NCI-H748 (cell line): ENCODE measurements at regions not wholly inside any gene's neighbourhood (a gene's known extent, or its start where the extent isn't known, plus 50 kb on each side); places are given as distances from the start of the nearest gene placed in this dataset.
"Not testable (repeated sequence)": the region's sequence is repeated elsewhere in the genome, so short reads cannot be mapped to it uniquely, and the experiment has no call there.

Source experiments
- DNase-seq: peaks from one replicate; lab custom pipeline; 2025; ENCODE audit not compliant: unreplicated experiment; lab: John Stamatoyannopoulos, UW

DNA sequence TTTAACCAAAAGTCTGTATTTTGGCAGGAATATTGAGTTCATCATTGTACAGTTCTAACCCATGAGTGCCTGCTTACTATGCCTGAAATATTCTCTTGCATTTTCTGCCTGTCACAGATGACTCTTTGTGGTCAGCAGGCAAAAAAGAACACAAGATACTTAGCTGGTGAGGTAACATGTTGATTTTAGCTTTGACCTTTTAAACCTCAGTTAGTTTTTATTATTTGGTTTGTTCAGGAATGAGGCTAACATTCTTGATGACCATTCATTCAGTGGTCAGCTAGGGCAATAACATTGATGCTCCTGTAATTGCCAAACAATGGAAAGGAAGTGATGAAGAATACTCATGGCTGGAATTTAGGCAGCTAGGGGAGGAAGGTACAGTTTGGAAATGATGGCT, 491.2 kb downstream of the PIK3C3 start:
- DNase-seq = no peak

DNA sequence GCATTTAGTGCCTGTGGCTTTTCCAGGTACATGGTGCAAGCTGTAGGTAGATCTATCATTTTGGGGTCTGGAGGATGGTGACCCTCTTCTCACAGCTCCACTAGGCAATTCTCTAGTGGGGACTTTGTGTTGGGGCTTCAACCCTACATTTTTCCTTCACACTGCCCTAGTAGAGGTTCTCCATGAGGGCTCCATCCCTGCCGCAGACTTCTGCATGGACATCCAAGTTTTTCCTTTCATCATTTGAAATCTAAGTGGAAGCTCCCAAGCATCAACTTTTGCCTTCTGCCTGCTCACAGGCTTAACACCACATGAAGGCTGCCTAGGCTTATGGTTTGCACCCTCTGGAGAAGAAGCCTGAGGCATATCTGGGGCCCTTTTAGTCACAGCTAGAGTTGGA, 492.7 kb downstream of the PIK3C3 start:
- no peak for DNase-seq

DNA sequence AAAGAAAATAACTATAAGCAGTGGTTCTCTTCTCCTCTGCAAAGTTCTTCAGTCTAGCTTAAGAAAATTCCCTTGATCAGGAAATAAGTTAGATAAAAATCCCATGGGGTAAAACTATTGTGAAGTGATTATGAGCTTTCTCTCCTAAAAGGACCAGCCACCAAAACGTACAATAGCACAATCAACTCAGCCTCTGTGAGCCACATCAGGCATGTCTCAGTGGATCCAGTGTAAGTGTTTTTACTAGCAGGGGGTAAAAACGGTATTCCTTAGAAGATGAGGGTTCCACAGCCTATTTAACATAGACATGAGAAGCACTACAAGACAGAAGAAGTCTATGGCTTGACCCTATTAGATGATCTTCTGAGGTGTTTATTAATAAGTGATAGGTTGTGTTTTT, 503.2 kb downstream of the PIK3C3 start:
- DNase-seq = no peak

DNA sequence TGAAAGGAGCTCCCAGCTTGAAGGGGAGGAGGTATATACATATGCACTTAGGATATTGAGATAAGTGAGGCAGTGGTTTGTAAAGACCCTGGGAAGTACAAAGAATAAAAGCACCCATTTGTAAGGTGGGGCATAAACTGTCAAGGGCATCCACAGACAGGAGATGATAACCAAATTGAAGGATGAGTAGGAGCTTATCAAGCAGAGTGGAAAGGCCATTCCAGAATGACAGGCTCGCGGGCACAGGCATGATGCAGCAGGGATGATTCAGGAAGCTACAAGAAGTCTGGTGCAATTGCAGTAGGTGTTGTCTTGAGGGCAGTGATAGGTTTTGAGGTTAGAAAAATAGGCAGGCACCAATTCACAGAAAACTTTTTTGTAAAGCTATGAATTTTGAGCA, 504.8 kb downstream of the PIK3C3 start:
- no peak for DNase-seq

DNA sequence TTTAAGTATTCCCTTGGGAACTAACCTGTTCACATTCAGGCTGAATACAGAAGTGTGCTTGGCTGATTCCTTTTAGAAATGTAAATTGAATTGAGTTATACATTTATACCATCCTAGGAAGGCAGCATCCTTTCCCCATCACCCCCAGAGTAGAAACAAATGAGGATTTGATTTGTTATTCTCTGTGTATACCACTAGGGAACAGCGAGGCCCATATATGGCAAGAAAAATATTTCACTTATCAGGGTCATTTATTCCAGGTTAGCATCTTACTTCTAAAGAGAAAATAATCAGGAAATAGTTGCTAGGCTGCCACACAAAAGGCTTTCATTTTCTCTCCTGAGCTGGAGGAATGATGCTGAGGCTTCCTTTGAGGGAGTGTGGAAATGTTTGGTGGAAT, 516.9 kb downstream of the PIK3C3 start:
- DNase-seq = no peak

DNA sequence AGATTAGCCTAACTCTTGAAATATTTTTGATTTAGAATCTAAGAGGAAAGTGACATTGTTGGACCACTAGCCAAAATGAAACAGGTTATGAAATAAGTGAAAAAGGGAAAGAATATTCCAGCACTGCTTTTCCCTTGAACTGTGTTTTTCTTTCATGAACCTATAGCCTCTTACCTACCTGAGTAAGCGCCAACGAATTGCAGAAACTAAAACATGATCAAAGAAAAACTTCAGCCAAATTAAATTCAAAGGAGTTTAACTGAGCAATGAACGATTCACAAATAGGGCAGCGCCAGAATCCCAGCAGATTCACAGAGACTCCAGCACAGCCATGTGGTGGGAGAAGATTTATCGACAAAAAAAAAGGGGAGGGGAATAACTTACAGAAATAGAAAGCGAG, 518.6 kb downstream of the PIK3C3 start:
- DNase-seq = no peak

DNA sequence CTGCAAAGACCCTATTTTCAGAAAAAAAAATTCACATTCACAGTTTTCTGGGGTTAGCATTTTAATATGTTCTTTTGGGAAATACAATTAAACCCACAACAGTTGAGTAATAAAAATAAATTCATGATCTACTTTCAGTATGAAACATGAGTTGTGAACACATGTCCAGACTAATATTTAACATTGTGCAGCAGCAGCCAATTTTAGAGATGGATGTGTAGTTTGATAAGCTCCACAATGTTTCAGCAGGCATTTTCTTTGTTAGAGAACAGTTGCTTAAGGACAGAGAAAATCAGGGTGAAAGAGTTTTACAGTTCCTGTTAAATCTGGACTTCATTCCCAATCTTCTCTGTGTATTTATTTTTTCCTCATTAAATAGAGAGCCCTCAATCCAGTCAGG, 519.5 kb downstream of the PIK3C3 start:
- DNase-seq = no peak

DNA sequence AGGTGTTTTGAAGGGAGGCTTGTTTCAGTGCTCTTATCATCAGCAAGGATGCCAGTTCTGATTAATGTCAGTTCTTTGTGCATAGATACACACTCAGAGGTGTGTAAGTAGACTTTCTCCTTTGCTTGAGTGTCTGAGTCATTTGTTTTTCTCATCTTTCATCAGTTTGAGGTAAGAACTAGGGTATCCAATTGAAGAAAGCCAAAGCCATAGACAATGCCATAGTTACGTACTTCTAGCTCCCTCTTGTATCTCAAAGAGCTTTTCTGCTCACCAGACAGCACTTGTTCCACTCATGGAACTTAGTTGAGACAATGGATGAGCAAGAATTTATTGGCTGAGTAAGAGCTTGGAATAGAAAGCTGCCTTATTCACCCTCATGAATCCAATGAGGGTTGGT, 520.1 kb downstream of the PIK3C3 start:
- DNase-seq = no peak

DNA sequence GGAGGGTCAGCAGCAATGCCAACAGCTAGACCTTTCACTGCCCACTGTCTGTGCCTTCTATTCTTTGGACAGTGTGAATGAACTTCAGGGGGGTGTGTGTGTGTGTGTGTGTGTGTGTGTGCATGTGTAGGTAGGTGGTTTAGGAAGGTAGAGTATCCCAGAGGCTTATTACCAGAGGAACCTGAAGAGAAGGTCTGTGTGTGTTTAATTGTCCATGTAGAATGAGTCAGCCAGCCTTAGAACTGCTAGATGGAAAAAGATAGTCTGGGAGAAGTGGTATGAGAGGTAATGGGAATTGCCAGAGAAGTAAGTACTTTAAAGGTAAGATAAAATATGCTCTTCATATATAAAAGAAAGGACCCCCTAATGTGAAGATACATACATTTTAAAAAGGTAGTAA, 522.2 kb downstream of the PIK3C3 start:
- DNase-seq = no peak

DNA sequence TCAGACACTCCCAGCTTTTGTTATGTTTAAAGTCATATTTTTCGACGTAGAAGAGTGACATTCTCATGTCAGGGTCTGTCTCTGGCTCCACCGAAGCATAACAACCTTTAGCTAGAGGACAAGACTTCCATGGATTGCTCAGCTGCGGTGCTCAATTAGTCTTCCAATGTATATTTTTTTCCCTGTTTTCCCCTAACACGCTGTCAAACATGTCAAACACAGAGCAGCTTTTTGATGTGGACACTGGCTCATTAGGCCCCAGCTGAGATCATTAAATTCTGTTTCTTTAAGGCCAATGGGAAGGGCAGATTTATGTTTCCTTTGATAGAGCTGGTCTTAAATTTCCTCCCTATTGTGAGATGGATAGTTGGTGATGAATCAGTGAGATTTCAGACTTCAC, 525.4 kb downstream of the PIK3C3 start:
- DNase-seq = peak; percentile 87

DNA sequence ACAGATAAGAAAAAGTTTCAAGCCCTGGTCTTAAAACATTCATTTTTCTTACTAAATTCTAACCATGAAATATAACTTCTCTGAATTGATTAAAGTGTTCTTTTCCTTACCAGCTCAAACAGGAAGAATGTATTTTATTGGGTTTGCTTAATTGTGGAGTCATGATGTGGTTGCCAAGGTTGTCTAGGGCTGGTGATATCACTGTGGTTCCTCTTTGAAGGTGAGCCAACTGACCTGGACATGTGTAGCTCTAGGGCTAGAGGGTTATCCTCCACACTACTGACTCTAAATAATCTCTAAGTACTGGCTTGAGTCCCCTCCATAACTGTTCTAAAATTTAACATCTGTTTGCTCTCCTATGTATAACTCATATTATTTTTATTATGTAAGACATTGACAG, 529.6 kb downstream of the PIK3C3 start:
- DNase-seq = no peak

DNA sequence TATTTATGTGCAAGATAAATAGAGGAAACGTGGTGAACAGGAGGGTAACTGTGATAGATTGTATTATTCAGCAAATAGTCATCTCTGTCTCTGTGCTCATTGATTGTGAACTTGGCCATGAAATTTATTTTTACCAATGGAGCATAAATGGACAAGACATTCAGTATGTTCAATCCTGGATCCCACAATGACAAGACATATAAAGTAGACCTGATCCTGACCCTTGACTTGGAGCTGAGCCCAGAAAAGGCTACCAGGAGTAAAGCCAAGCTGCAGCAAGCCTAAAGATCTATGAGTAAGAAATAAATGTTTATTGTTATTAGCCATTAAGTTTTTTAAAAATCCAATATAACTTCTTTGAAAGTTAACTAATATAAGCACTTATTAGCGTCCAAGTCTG, 531.2 kb downstream of the PIK3C3 start:
- no peak for DNase-seq

DNA sequence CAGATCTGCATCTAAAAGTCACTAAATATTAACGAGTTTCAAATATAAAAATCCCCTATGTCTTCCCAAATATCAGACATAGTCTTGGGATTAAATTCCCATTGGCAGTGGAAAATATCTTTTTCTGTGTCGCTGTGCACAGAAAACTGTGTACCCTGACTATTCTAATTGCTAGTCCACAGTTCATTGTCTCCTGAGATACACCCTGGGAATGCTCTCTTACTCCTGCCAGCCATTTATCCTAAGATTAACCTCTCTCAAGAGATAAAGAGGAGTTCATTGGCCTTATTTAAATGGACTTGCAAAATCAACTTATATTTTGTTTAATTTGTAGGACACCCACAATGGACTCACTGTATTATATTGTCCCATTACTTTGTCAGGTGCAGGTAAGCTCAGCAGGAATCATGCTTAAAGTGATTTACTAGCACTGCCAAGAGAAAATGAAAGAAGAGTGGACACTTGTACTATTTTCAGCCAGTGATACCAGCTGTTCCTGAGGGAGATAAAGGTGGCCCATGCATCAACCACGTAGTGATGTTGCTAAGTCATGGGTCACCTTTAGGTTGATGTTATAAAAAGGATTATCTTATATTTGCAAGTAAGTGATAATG, 553.8 kb downstream of the PIK3C3 start:
- DNase-seq = peak; percentile 83

DNA sequence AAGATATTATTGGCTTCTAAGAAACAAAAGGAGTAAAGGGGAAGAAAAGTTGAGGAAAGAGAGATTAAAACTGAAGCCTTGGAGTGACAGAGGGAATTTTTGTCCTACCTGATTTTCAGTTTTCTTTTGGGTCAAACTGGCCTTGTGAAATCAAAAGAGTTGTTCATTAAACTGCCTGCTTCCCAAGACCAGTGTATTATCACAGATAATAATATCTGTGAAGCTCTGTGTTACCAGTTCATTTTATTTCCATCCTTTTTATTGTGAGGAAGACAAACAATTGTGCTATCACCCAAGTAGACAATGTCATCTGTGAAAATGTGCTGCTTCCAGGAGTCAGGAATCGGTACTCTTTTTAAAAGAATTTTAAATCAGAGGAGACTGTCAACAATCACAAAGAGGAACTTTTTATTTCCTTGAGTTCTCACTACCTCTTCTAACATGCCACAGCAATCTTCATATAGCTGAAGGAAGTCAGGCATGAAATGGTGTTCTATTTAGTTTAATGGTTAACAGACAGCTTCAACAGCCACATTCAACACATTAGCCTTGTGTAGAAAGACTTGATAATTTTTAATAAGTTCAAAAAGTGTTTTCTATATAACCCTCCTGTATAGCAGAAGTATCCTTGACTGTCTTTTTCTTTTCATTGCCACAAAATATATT, 554.8 kb downstream of the PIK3C3 start:
- no peak for DNase-seq

DNA sequence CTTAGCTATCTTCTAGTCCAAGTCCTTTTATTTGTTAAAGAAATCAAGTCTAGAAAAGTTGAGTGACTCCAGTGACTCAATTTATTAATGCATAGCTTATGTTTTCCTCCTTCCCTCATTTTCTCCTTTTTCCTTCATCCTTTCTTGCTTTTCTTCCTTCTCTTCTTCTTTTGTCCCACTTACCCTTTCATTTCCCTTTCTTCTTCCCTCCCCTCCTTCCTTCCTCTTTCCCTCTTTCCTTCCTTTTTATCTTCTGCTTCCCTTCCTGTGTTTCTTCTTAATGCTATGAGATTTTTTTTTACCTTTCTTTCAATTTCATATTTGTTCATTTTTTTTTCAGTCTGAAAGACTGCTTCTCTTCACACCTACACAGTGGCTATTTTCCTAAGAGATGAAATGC, 555.5 kb downstream of the PIK3C3 start:
- no peak for DNase-seq

DNA sequence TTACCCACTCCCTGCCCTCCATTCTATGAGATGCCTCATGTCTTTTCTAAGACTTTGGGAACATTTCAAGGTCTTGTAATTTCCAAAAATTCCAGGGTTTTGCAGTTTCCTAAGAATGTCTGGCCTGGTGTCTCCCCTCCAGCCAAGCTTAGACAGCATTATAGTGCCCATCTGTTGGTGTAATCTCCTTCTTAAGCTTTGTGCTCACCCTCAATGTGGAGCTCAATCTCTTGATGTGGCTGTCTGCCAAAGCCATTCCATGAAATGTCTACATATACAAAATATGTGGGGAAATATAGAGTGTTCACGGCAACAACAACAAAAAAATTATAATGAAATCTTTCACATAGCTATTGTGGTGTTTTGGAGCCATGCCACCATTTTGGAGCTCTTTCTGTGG, 558.4 kb downstream of the PIK3C3 start:
- no peak for DNase-seq

DNA sequence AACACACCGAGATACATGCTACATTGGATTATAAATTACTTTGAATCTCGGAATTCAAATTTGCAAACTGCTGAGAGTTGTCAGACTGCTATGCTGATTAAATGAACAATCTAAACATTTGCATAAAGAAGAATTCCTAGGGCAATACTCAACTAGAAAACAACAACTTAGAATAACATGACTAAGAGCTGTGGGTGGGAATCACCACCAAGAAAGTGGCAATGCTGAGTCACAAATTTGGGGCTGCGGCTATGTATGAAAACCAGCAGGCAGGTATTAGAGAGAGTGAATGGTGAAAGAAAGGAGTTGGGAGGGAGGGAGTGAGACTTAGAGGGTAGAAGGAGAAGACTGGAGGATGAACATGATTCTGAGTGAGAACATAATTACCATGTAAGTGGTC, 559.5 kb downstream of the PIK3C3 start:
- no peak for DNase-seq

DNA sequence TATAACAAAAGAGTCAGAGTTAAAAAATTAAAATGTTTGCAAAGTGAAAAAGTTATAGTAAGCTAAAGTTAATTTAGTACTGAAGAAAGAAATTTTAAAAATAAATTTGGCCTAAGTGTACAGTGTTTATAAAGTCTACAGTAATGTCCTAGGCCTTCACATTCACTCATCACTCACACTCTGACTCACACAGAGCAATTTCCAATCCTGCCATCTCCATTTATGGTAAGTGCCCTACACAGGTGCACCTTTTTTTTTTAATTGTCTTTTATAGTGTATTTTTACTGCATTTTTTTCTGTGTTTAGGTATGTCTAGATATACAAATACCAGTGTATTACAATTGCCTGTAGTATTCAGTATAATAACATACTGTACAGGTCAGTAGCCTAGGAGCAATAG, 562.9 kb downstream of the PIK3C3 start:
- no peak for DNase-seq

DNA sequence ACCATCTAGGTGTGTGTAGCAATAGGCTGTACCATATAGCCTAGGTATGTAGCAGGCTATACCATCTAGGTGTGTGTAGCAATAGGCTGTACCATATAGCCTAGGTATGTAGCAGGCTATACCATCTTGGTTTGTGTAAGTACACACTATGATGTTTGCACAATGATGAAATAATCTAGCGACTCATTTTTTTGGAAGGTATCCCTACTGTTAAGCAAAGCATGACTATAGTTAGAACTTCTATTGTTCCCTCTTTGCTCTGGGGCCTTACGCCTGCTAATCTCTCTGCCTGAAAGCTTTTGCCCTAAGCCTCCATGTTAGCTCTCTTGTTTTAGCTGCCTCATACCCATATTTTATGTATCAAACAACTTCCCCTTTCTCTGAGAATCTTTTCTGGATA, 563.3 kb downstream of the PIK3C3 start:
- DNase-seq = not testable (repeated sequence)

DNA sequence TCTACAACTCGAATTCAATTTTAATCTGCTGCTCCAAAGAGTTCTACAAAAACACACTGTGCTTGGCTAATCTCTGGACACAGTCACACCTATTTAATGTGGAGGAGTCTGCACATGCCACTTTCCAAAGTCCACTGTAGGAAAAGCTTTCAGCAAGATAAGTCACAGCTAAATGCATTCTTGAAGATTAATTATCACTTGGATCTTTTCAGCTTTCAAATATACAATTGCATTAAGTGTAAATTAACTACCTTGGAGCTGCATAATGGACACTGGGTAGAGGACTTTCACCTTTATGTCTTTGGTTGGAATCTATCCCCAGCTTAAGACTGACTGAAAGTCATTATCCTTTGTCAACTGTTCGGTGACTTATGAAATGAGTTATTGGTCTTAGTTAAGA, 565.1 kb downstream of the PIK3C3 start:
- DNase-seq = no peak

DNA sequence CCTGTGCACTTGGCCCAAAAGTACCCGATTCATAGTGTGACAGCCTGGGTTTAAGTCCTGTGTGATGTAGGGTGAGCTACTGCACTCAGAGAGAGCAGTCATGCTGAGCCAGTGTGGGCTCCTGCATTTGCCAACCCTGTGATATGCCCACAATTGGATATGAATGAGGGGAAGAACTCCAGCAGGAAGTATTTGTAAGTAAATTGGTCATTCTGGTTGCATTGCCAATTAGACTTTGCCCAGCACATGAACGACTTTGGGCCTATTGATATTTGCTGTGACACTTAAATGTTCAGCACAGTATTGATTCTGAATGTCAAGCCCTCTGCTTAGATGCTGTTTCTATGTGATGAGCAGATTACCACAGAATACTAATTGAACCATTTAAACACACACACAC, 570.9 kb downstream of the PIK3C3 start:
- DNase-seq = peak; percentile 18

DNA sequence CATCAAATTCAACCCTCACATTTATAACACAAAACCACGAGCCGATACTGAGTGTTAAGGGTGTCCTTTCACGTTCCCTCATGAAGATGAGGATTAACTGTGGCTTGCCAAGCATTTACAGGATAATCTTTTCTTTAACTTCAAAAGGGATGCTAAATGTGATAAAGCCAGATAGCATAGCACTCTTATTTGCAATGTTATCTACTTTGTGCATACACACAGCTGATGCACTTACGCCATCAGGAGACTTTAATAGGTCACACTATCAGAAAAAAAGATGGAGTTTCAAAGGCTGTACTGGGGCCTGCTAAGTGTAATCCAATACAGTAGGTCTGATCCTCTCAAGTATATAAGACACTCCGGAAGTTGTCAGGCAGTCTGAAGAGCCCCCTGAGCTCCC, 572.7 kb downstream of the PIK3C3 start:
- no peak for DNase-seq

DNA sequence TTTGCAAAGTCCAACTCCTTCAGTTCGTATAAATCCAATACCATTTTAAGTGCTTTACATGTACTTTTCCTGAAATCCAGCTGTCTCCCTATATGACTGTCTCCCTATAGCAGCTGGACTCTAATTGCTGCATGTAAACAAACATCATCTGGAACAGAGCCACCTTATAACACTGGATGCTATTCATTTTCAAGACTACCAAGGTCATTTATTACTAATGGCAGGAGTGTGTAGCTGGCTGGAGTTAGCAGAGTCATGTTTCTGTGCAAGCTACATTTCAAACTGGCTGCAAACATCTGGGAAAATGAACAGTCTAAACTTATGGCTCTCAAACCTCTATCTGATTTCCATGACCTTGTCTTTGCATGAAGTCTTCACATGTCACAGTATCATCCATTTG, 575.2 kb downstream of the PIK3C3 start:
- DNase-seq = peak; percentile 63
